OCI-LY1 (cell line): ENCODE measurements at regions not wholly inside any gene's neighbourhood (a gene's known extent, or its start where the extent isn't known, plus 50 kb on each side); places are given as distances from the start of the nearest gene placed in this dataset.

Source experiments
- H2AFZ ChIP-seq: fragments of 200-600 bp; sonication (generic), shearing (Covaris generic); 2 replicates; pipeline ENCODE4 v1.6.0; 2014; ENCODE audit warnings: antibody characterized with exemption, mild to moderate bottlenecking, low read length
- H3F3A ChIP-seq: fragments of 200-600 bp; sonication (generic), shearing (Covaris generic); 2 replicates; pipeline ENCODE4 v1.6.0; 2014; ENCODE audit warnings: mild to moderate bottlenecking, antibody characterized with exemption, low read length, moderate library complexity; ENCODE audit not compliant: insufficient read depth
- H3K27ac ChIP-seq: fragments of 200-600 bp; sonication (generic); 2 replicates; pipeline ENCODE4 v1.5.1; 2014; ENCODE audit warnings: low read length, mixed run types, mild to moderate bottlenecking, low read depth; ENCODE audit not compliant: poor library complexity, severe bottlenecking
- H3K27me3 ChIP-seq: fragments of 200-600 bp; sonication (generic); 2 replicates; pipeline ENCODE4 v1.6.0; 2014; ENCODE audit warnings: antibody characterized with exemption, mild to moderate bottlenecking, low read length, moderate library complexity; ENCODE audit not compliant: insufficient read depth
- H3K36me3 ChIP-seq: fragments of 200-600 bp; sonication (generic); 2 replicates; pipeline ENCODE4 v1.6.1; 2014; ENCODE audit warnings: mild to moderate bottlenecking, antibody characterized with exemption, low read length, moderate library complexity, mixed read lengths; ENCODE audit not compliant: insufficient read depth
- H3K4me1 ChIP-seq: fragments of 200-600 bp; sonication (generic); 2 replicates; pipeline ENCODE4 v1.5.1; 2014; ENCODE audit warnings: mild to moderate bottlenecking, low read length, moderate library complexity; ENCODE audit not compliant: insufficient read depth, severe bottlenecking
- H3K4me2 ChIP-seq: fragments of 200-600 bp; sonication (generic), shearing (Covaris generic); 2 replicates; pipeline ENCODE4 v1.6.1; 2014; ENCODE audit warnings: low read length
- H3K4me3 ChIP-seq: fragments of 200-600 bp; sonication (generic); 2 replicates; pipeline ENCODE4 v1.5.1; 2014; ENCODE audit warnings: low read length, low read depth, mild to moderate bottlenecking, mixed read lengths; ENCODE audit not compliant: poor library complexity, severe bottlenecking
- H3K79me2 ChIP-seq: fragments of 200-600 bp; shearing (Covaris generic); 2 replicates; pipeline ENCODE4 v1.6.1; 2016; ENCODE audit warnings: mixed run types, low read length, mixed read lengths; ENCODE audit not compliant: insufficient read depth
- H3K9ac ChIP-seq: fragments of 200-600 bp; sonication (generic), shearing (Covaris generic); 2 replicates; pipeline ENCODE4 v1.6.1; 2014; ENCODE audit warnings: mild to moderate bottlenecking, low read length, mixed read lengths
- H3K9me2 ChIP-seq: fragments of 200-600 bp; sonication (generic), shearing (Covaris generic); 2 replicates; pipeline ENCODE4 v1.6.1; 2014; ENCODE audit warnings: low read depth, mild to moderate bottlenecking, low read length, mixed read lengths
- H3K9me3 ChIP-seq: fragments of 200-600 bp; shearing (Covaris generic); 2 replicates; pipeline ENCODE4 v1.6.1; 2014; ENCODE audit warnings: low read length, mixed read lengths
- H4K20me1 ChIP-seq: fragments of 200-600 bp; sonication (generic), shearing (Covaris generic); 2 replicates; pipeline ENCODE4 v1.6.0; 2016; ENCODE audit warnings: mild to moderate bottlenecking, low read length; ENCODE audit not compliant: insufficient read depth
- EZH2 ChIP-seq: fragments of 200-600 bp; sonication (generic), shearing (Covaris generic); IDR thresholded peaks from 2 replicates; pipeline ENCODE4 v1.8.0; 2017; ENCODE audit warnings: borderline replicate concordance, mixed run types, mild to moderate bottlenecking, antibody characterized with exemption, low read length, moderate library complexity, mixed read lengths
- TF ChIP-seq, protein P1 (sequence below): fragments of 200-600 bp; sonication (generic), shearing (Covaris generic); IDR thresholded peaks from 2 replicates; pipeline ENCODE4 v1.5.1; 2017; ENCODE audit warnings: mild to moderate bottlenecking, antibody characterized with exemption, low read length, moderate library complexity, mixed read lengths

DNA sequence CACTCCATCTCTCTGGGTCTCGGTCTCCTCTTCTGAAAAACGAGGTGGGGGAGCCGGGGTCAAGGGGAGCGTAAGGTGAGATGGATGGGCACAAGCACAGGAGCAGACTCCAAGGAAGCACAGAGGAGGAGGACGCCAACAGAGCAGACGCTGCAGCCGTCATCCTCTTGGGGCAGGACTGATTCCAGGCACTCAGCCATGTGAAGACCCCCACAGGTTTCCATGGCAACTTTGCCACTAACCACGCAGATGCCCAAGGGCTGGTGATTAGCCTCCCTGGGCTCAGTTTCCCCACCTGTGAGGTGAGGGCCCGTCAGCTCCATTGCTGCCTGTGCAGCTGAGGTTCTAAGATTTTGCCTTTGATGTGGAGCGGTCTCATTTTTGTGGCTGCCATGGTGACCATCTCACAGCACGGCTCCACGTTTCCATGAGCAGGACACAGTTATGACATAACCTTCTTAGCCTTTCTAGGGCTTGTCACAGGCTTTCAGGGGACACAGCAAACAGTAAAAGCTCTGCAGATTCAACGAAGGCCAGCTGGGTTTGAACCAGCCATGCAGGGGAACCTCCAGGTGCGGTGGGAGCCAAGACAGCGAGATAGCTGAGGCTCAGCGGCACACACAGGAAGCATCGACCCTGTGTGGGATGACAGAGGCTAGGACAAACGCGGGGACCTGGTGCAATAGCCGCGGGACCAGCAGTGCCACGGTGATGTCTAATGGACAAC is 170.3 kb downstream of the NUP210 start:
- H3K4me3 ChIP-seq: no peak overlapping the region
- H3K9me3 ChIP-seq: no peaks in the 10 kb centered on the region
- no peaks in the 10 kb centered on the region for H3K4me1 ChIP-seq
- no peaks in the 10 kb centered on the region for H3K79me2 ChIP-seq
- no peaks in the 10 kb centered on the region for H4K20me1 ChIP-seq
- H3K36me3 ChIP-seq: no peaks in the 10 kb centered on the region
- H2AFZ ChIP-seq: no peak overlapping the region
- H3K27me3 ChIP-seq: peaks cover 4% of the 10 kb centered on the region; the same call in 1 of the 2 replicates
- H3K9me2 ChIP-seq: no peaks in the 10 kb centered on the region
- H3K4me2 ChIP-seq: no peak overlapping the region
- H3K9ac ChIP-seq: no peak overlapping the region
- no peak overlapping the region for H3K27ac ChIP-seq
- TF ChIP-seq EZH2: no peak
- TF ChIP-seq, protein P1, sequence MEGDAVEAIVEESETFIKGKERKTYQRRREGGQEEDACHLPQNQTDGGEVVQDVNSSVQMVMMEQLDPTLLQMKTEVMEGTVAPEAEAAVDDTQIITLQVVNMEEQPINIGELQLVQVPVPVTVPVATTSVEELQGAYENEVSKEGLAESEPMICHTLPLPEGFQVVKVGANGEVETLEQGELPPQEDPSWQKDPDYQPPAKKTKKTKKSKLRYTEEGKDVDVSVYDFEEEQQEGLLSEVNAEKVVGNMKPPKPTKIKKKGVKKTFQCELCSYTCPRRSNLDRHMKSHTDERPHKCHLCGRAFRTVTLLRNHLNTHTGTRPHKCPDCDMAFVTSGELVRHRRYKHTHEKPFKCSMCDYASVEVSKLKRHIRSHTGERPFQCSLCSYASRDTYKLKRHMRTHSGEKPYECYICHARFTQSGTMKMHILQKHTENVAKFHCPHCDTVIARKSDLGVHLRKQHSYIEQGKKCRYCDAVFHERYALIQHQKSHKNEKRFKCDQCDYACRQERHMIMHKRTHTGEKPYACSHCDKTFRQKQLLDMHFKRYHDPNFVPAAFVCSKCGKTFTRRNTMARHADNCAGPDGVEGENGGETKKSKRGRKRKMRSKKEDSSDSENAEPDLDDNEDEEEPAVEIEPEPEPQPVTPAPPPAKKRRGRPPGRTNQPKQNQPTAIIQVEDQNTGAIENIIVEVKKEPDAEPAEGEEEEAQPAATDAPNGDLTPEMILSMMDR: no peak
- H3F3A ChIP-seq: no peaks in the 10 kb centered on the region

DNA sequence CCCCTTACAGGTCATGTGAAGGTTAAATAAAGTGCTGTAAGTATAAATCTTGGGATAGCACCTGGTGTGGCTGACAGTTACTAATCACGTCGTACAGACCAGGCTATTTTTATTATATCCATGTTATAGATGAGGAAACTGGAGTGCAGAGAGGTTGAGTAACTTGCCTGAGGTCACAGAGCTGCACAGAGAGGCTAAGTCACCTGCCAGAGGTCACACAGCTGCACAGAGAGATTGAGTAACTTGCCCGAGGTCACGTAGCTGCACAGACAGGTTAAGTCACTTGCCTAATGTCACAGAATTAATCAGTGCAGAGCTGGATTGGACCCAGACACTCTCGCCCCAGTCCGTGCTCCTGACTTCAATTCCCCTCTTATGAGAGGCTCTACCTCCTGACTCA is 171.5 kb downstream of the NUP210 start:
- peaks cover 4% of the 10 kb centered on the region; the same call in 1 of the 2 replicates for H3K27me3 ChIP-seq
- no peaks in the 10 kb centered on the region for H3K9me3 ChIP-seq
- H4K20me1 ChIP-seq: no peaks in the 10 kb centered on the region
- H3K4me2 ChIP-seq: no peak overlapping the region
- H2AFZ ChIP-seq: no peak overlapping the region
- H3K27ac ChIP-seq: no peak overlapping the region
- H3K4me3 ChIP-seq: no peak overlapping the region
- H3K36me3 ChIP-seq: no peaks in the 10 kb centered on the region
- no peak overlapping the region for H3K9ac ChIP-seq
- no peaks in the 10 kb centered on the region for H3K9me2 ChIP-seq
- no peaks in the 10 kb centered on the region for H3K4me1 ChIP-seq
- H3K79me2 ChIP-seq: no peaks in the 10 kb centered on the region
- TF ChIP-seq, protein P1: no peak
- no peak for TF ChIP-seq EZH2
- no peaks in the 10 kb centered on the region for H3F3A ChIP-seq

DNA sequence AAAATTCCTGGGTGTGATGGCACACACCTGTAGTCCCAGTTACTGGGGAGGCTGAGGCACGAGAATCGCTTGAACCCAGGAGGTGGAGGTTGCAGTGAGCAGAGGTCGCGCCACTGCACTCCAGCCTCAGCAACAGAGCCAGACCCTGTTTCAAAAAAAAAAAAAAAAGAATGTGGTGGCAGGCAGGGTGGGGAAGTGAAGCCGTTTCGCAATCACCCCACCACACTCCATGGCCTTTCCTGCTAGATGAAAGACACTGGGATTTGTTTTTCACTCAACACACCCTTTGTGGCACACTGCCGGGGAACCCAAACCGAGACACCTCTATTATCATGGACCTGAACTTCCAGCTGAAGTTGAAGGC is 172.4 kb upstream of the IQSEC1 start:
- H3K9me3 ChIP-seq: no peaks in the 10 kb centered on the region
- H2AFZ ChIP-seq: no peak overlapping the region
- H3K9me2 ChIP-seq: no peaks in the 10 kb centered on the region
- peaks cover 7% of the 10 kb centered on the region; the same call in 1 of the 2 replicates for H3K27me3 ChIP-seq
- no peak overlapping the region for H3K27ac ChIP-seq
- no peaks in the 10 kb centered on the region for H3F3A ChIP-seq
- no peak overlapping the region for H3K4me3 ChIP-seq
- TF ChIP-seq, protein P1: no peak
- TF ChIP-seq EZH2: no peak
- H3K36me3 ChIP-seq: no peaks in the 10 kb centered on the region
- no peaks in the 10 kb centered on the region for H4K20me1 ChIP-seq
- no peaks in the 10 kb centered on the region for H3K79me2 ChIP-seq
- no peak overlapping the region for H3K9ac ChIP-seq
- H3K4me2 ChIP-seq: no peak overlapping the region
- H3K4me1 ChIP-seq: no peaks in the 10 kb centered on the region
